ENCODE measurements at regions not wholly inside any gene's neighbourhood (a gene's known extent, or its start where the extent isn't known, plus 50 kb on each side); places are given as distances from the start of the nearest gene placed in this dataset.

DNA sequence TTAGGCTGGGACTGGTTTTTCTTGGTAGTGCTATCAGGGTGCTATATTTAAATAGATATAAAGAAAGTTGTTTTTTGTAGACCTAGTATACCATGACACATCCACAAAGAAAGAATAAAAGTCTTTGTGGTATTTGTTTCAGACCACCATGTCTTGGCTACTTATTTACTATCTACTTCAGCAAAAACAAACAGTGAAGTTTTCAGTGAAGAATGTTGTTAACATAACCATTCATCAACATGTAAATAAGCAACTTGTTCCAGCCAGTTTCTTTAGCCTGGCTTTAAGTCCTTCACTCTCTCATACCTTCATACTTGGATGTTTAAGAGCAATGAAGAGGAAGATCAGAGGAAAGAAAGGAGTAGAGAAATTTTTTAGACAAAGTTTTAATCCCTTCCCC, 624.1 kb downstream of the CD109 start:
- H3K4me1 ChIP-seq, result no peaks in the 10 kb centered on the region
- TF ChIP-seq, protein P1, sequence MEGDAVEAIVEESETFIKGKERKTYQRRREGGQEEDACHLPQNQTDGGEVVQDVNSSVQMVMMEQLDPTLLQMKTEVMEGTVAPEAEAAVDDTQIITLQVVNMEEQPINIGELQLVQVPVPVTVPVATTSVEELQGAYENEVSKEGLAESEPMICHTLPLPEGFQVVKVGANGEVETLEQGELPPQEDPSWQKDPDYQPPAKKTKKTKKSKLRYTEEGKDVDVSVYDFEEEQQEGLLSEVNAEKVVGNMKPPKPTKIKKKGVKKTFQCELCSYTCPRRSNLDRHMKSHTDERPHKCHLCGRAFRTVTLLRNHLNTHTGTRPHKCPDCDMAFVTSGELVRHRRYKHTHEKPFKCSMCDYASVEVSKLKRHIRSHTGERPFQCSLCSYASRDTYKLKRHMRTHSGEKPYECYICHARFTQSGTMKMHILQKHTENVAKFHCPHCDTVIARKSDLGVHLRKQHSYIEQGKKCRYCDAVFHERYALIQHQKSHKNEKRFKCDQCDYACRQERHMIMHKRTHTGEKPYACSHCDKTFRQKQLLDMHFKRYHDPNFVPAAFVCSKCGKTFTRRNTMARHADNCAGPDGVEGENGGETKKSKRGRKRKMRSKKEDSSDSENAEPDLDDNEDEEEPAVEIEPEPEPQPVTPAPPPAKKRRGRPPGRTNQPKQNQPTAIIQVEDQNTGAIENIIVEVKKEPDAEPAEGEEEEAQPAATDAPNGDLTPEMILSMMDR (IDR thresholded peaks at IDR 0.05), result no peak
- no peak overlapping the region for H3K27ac ChIP-seq
- no peak overlapping the region for H3K4me3 ChIP-seq
- DNase-seq (ENCODE audit: low spot score), result no peak
- no peaks in the 10 kb centered on the region for H3K36me3 ChIP-seq
- H3K9me3 ChIP-seq, result no peaks in the 10 kb centered on the region
- no peaks in the 10 kb centered on the region for H3K27me3 ChIP-seq

DNA sequence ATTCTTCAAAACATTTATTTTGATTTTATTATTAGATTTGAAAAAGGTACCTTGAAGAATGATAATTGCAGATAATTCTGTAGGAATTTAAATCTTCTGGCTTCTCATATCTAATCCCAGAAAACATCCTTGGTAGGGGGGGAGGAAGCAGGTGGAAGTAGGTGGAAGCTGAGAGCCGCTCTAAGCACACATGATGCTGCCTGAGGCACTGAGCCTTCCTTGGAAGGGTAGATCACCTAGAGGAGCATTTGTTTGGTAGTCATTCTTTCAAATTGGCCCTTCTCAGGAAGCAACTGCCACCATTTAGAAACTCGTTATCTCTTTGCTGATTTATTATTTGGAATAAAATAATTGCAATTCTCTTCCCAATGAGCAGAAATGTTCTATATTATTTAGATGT, 623.3 kb downstream of the CD109 start:
- Histone ChIP-seq H3K27me3 (no peaks in the 10 kb centered on the region), H3K4me1 (no peaks in the 10 kb centered on the region), H3K9me3 (no peaks in the 10 kb centered on the region), H3K36me3 (no peaks in the 10 kb centered on the region), H3K27ac (no peak overlapping the region), H3K4me3 (no peak overlapping the region)
- no peak for DNase-seq (ENCODE audit: low spot score)
- TF ChIP-seq, protein P1 (IDR thresholded peaks at IDR 0.05), result no peak

DNA sequence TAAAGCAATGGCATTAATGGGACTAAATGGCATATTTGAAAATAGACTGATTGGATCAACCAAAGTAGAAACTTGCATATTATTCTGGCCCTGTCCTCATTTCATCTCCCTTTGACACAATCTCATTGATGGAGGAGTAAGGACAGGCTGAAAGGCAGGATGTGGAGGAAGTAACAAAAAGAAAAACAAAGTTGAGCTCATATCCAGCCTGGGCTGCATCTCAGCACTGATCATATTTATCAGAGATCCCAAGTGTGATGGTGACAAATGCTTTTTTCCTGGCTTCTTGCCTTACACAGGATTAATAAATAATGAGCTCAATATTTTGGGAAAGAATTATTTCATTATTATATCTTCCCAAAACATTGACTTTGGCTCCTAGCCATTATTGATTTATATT, 622.7 kb downstream of the CD109 start:
- no peaks in the 10 kb centered on the region for H3K9me3 ChIP-seq
- H3K27me3 ChIP-seq, result no peaks in the 10 kb centered on the region
- no peak overlapping the region for H3K27ac ChIP-seq
- H3K4me1 ChIP-seq, result no peaks in the 10 kb centered on the region
- H3K36me3 ChIP-seq, result no peaks in the 10 kb centered on the region
- TF ChIP-seq, protein P1 (IDR thresholded peaks at IDR 0.05), result no peak
- no peak overlapping the region for H3K4me3 ChIP-seq
- DNase-seq (ENCODE audit: low spot score), result no peak

DNA sequence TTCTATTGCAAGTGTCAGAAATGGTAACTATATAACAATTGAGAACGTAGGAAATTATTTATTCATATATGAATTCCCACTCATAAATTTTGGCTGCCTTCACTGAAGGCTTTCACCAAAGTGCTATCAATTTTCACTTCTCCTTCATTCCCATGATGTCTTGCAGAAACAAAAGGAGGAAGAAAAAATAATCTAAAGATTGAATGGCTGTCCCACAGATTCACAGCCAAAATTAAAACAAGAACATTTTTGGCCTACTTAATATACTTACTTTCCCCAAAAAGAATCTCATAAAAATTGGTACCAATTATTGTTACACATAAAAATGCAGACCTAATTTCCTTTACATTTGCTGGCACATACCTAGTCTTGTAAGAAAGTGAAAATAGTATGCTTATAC, 616.1 kb downstream of the CD109 start:
- Histone ChIP-seq H3K9me3 (no peaks in the 10 kb centered on the region), H3K36me3 (no peaks in the 10 kb centered on the region), H3K27me3 (no peaks in the 10 kb centered on the region), H3K4me3 (no peak overlapping the region), H3K4me1 (no peaks in the 10 kb centered on the region), H3K27ac (no peak overlapping the region)
- TF ChIP-seq, protein P1 (IDR thresholded peaks at IDR 0.05), result no peak
- DNase-seq (ENCODE audit: low spot score), result no peak

DNA sequence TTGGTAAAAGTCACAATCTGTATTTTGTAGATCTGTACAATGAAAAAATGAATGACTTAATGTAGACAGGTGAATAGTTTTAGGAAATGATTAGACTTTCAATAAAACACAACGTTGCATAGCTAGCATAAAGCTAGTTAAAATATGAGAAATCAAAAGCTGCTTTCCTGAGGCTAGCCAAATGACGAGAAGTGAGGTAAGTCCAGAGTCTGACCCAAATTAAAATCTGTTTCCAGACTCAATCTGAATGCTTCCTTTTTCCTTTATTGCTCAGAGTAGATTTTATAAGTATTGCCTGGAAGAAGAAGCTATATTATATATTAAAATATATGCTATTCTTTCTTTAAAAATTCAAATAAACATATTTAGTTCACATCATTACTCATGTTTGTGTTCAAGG, 615.4 kb downstream of the CD109 start:
- DNase-seq (ENCODE audit: low spot score), result no peak
- Histone ChIP-seq H3K36me3 (no peaks in the 10 kb centered on the region), H3K4me3 (no peak overlapping the region), H3K4me1 (no peaks in the 10 kb centered on the region), H3K27ac (no peak overlapping the region), H3K9me3 (no peaks in the 10 kb centered on the region), H3K27me3 (no peaks in the 10 kb centered on the region)
- TF ChIP-seq, protein P1 (IDR thresholded peaks at IDR 0.05), result no peak

DNA sequence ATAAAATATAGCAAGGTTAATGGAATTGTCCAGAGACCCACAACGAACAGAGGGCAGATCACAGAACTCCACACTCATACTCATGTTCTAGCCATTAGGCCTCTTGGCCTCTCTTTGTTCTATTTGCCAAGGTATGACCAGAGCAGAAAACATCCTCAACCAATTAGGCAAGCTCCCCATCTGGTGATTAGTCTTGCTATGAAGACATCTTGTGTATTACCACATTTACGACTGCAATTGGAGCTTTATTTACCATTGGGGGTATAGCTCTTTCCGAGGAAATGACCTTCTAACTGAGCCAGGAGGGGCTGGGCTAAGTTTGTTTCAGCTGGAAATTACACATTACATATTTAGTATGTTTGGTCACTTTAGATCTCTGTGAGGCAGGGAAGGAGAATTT, 593.9 kb downstream of the CD109 start:
- H3K27me3 ChIP-seq, result no peaks in the 10 kb centered on the region
- no peak for DNase-seq (ENCODE audit: low spot score)
- H3K4me1 ChIP-seq, result no peaks in the 10 kb centered on the region
- TF ChIP-seq, protein P1 (IDR thresholded peaks at IDR 0.05), result no peak
- H3K36me3 ChIP-seq, result no peaks in the 10 kb centered on the region
- H3K27ac ChIP-seq, result no peak overlapping the region
- no peaks in the 10 kb centered on the region for H3K9me3 ChIP-seq
- H3K4me3 ChIP-seq, result no peak overlapping the region
